ENCODE measurements at regions not wholly inside any gene's neighbourhood (a gene's known extent, or its start where the extent isn't known, plus 50 kb on each side); places are given as distances from the start of the nearest gene placed in this dataset.

GRCh38 chr7:145655666-145656065 is 460.9 kb upstream of the CNTNAP2 start:
- DNase-seq (ENCODE audit: low read depth in 2 of 2): no peak

- DNase-seq (ENCODE audit: low read depth in 2 of 2): no peak
These were observed 471.5 kb upstream of the CNTNAP2 start for GRCh38 chr7:145645135-145645515.

- DNase-seq (ENCODE audit: low read depth in 2 of 2): no peak
These were observed 472.0 kb upstream of the CNTNAP2 start for GRCh38 chr7:145644426-145645134.

GRCh38 chr7:145643981-145644380 is 472.6 kb upstream of the CNTNAP2 start:
- no peak for DNase-seq (ENCODE audit: low read depth in 2 of 2)

GRCh38 chr7:145633513-145633912 is 483.1 kb upstream of the CNTNAP2 start:
- no peak for DNase-seq (ENCODE audit: low read depth in 2 of 2)

- no peak for DNase-seq (ENCODE audit: low read depth in 2 of 2)
These were observed 492.0 kb upstream of the CNTNAP2 start for GRCh38 chr7:145624618-145625017.

GRCh38 chr7:145605963-145606362 is 510.6 kb upstream of the CNTNAP2 start:
- no peak for DNase-seq (ENCODE audit: low read depth in 2 of 2)

GRCh38 chr7:145599376-145599775 is 517.2 kb upstream of the CNTNAP2 start:
- no peak for DNase-seq (ENCODE audit: low read depth in 2 of 2)

- DNase-seq (ENCODE audit: low read depth in 2 of 2): no peak
These were observed 532.2 kb upstream of the CNTNAP2 start for GRCh38 chr7:145584401-145584800.

GRCh38 chr7:145582742-145583303 is 533.8 kb upstream of the CNTNAP2 start:
- DNase-seq (ENCODE audit: low read depth in 2 of 2): no peak

- DNase-seq (ENCODE audit: low read depth in 2 of 2): no peak
These were observed 558.8 kb upstream of the CNTNAP2 start for GRCh38 chr7:145557805-145558204.

- DNase-seq (ENCODE audit: low read depth in 2 of 2): no peak
These were observed 573.4 kb upstream of the CNTNAP2 start for GRCh38 chr7:145543242-145543641.

- no peak for DNase-seq (ENCODE audit: low read depth in 2 of 2)
These were observed 576.7 kb upstream of the CNTNAP2 start for GRCh38 chr7:145539910-145540309.

- DNase-seq (ENCODE audit: low read depth in 2 of 2): no peak
These were observed 582.3 kb upstream of the CNTNAP2 start for GRCh38 chr7:145534301-145534700.

- DNase-seq (ENCODE audit: low read depth in 2 of 2): no peak
These were observed 596.3 kb upstream of the CNTNAP2 start for GRCh38 chr7:145520284-145520683.

- no peak for DNase-seq (ENCODE audit: low read depth in 2 of 2)
These were observed 605.6 kb upstream of the CNTNAP2 start for GRCh38 chr7:145511004-145511403.

GRCh38 chr7:145497911-145498525 is 618.6 kb upstream of the CNTNAP2 start:
- no peak for DNase-seq (ENCODE audit: low read depth in 2 of 2)

GRCh38 chr7:145490356-145490755 is 626.2 kb upstream of the CNTNAP2 start:
- DNase-seq (ENCODE audit: low read depth in 2 of 2): no peak

- no peak for DNase-seq (ENCODE audit: low read depth in 2 of 2)
These were observed 627.0 kb upstream of the CNTNAP2 start for GRCh38 chr7:145489609-145490008.

GRCh38 chr7:145488816-145489215 is 627.8 kb upstream of the CNTNAP2 start:
- DNase-seq (ENCODE audit: low read depth in 2 of 2): no peak

GRCh38 chr7:145481985-145482384 is 634.6 kb upstream of the CNTNAP2 start:
- no peak for DNase-seq (ENCODE audit: low read depth in 2 of 2)

- DNase-seq (ENCODE audit: low read depth in 2 of 2): no peak
These were observed 638.1 kb upstream of the CNTNAP2 start for GRCh38 chr7:145478541-145478940.

- DNase-seq (ENCODE audit: low read depth in 2 of 2): no peak
These were observed 638.3 kb upstream of the TPK1 start for GRCh38 chr7:145474009-145474686.

All from activated CD4-positive, alpha-beta T cell treated with anti-CD3 and anti-CD28 coated beads for 24 hours (primary cell).